Loucy (cell line): ENCODE measurements at regions not wholly inside any gene's neighbourhood (a gene's known extent, or its start where the extent isn't known, plus 50 kb on each side); places are given as distances from the start of the nearest gene placed in this dataset.

Experiments
- H2AFZ ChIP-seq: fragments of 200-600 bp; sonication (generic); 2 replicates; pipeline ENCODE4 v1.6.0; 2016; ENCODE audit warnings: antibody characterized with exemption, mild to moderate bottlenecking, low read length, moderate library complexity
- H3F3A ChIP-seq: fragments of 200-600 bp; 2 replicates; pipeline ENCODE4 v1.6.0; 2016; ENCODE audit warnings: antibody characterized with exemption, low read depth, mild to moderate bottlenecking
- H3K27me3 ChIP-seq: fragments of 200-600 bp; sonication (generic); 2 replicates; pipeline ENCODE4 v1.6.1; 2014; ENCODE audit warnings: low read length, mild to moderate bottlenecking; ENCODE audit not compliant: insufficient read depth, poor library complexity, severe bottlenecking
- H3K36me3 ChIP-seq: fragments of 200-600 bp; sonication (generic); 2 replicates; pipeline ENCODE4 v1.6.1; 2016; ENCODE audit warnings: low read length; ENCODE audit not compliant: insufficient read depth
- H3K4me1 ChIP-seq: fragments of 200-600 bp; sonication (generic); 2 replicates; pipeline ENCODE4 v1.5.1; 2014; ENCODE audit warnings: low read length, mild to moderate bottlenecking; ENCODE audit not compliant: insufficient read depth, poor library complexity, severe bottlenecking
- H3K4me2 ChIP-seq: fragments of 200-600 bp; sonication (generic); 2 replicates; pipeline ENCODE4 v1.6.0; 2014; ENCODE audit warnings: antibody characterized with exemption, low read length, low read depth, mild to moderate bottlenecking; ENCODE audit not compliant: poor library complexity, severe bottlenecking
- H3K4me3 ChIP-seq: fragments of 200-600 bp; sonication (generic); 2 replicates; pipeline ENCODE4 v1.5.1; 2014; ENCODE audit warnings: low read length, mild to moderate bottlenecking, mixed read lengths; ENCODE audit not compliant: poor library complexity, severe bottlenecking
- H3K79me2 ChIP-seq: fragments of 200-600 bp; sonication (generic); 2 replicates; pipeline ENCODE4 v1.6.1; 2014; ENCODE audit warnings: low read length; ENCODE audit not compliant: insufficient read depth
- H3K9ac ChIP-seq: fragments of 200-600 bp; sonication (generic); 2 replicates; pipeline ENCODE4 v1.6.0; 2014; ENCODE audit warnings: mild to moderate bottlenecking, low read depth, low read length, moderate library complexity; ENCODE audit not compliant: poor library complexity, severe bottlenecking
- H3K9me2 ChIP-seq: fragments of 200-600 bp; sonication (generic); replicated peaks from 2 replicates; pipeline ENCODE4 v1.6.1; 2016; ENCODE audit warnings: low read depth, low read length, mixed read lengths
- H3K9me3 ChIP-seq: fragments of 200-600 bp; sonication (generic); 2 replicates; pipeline ENCODE4 v1.6.1; 2014; ENCODE audit warnings: mild to moderate bottlenecking, antibody characterized with exemption, low read length, low read depth; ENCODE audit not compliant: insufficient read depth
- H4K20me1 ChIP-seq: fragments of 200-600 bp; sonication (generic); 2 replicates; pipeline ENCODE4 v1.6.0; 2014; ENCODE audit warnings: antibody characterized with exemption, low read length, mild to moderate bottlenecking; ENCODE audit not compliant: insufficient read depth, poor library complexity, severe bottlenecking
- CTCF ChIP-seq: fragments of 200-600 bp; sonication (generic); conservative IDR thresholded peaks from 2 replicates; pipeline ENCODE4 v1.5.1; 2014; ENCODE audit warnings: mild to moderate bottlenecking, antibody characterized with exemption, low read length
- EZH2phosphoT487 ChIP-seq: fragments of 200-600 bp; IDR thresholded peaks from 2 replicates; pipeline ENCODE4 v1.6.1; 2018; ENCODE audit warnings: antibody characterized with exemption, mild to moderate bottlenecking, moderate library complexity, borderline replicate concordance

- no peaks in the 10 kb centered on the region for H3K4me1 ChIP-seq
- TF ChIP-seq EZH2phosphoT487 (no peak), CTCF (no peak)
Observed at GRCh38 chr13:80149736-80150135, 191.2 kb downstream of the SPRY2 start.

GRCh38 chr13:80145171-80145690 lies 195.7 kb downstream of the SPRY2 start:
- Histone ChIP-seq H3K79me2 (no peaks in the 10 kb centered on the region), H4K20me1 (no peaks in the 10 kb centered on the region), H2AFZ (no peak overlapping the region), H3K4me3 (no peak overlapping the region), H3F3A (no peaks in the 10 kb centered on the region), H3K4me1 (no peaks in the 10 kb centered on the region), H3K9me2 (no peaks in the 10 kb centered on the region), H3K9ac (no peak overlapping the region), H3K4me2 (no peak overlapping the region), H3K36me3 (no peaks in the 10 kb centered on the region), H3K27me3 (no peaks in the 10 kb centered on the region), H3K9me3 (no peaks in the 10 kb centered on the region)
- no peak for TF ChIP-seq EZH2phosphoT487
- TF ChIP-seq CTCF = no peak

More at GRCh38 chr13:80149736-80150135, 191.2 kb downstream of the SPRY2 start:
- H4K20me1 ChIP-seq = no peaks in the 10 kb centered on the region
- no peak overlapping the region for H3K4me2 ChIP-seq
- H3F3A ChIP-seq = no peaks in the 10 kb centered on the region
- no peaks in the 10 kb centered on the region for H3K79me2 ChIP-seq
- H3K9me2 ChIP-seq = no peaks in the 10 kb centered on the region
- H2AFZ ChIP-seq = no peak overlapping the region
- H3K36me3 ChIP-seq = no peaks in the 10 kb centered on the region
- no peaks in the 10 kb centered on the region for H3K9me3 ChIP-seq
- no peak overlapping the region for H3K9ac ChIP-seq
- no peaks in the 10 kb centered on the region for H3K27me3 ChIP-seq
- no peak overlapping the region for H3K4me3 ChIP-seq

- TF ChIP-seq EZH2phosphoT487 (no peak), CTCF (no peak)
- Histone ChIP-seq H3K27me3 (no peaks in the 10 kb centered on the region), H3F3A (no peaks in the 10 kb centered on the region), H3K36me3 (no peaks in the 10 kb centered on the region), H3K9ac (no peak overlapping the region), H3K79me2 (no peaks in the 10 kb centered on the region), H3K4me3 (no peak overlapping the region), H3K9me2 (no peaks in the 10 kb centered on the region), H3K4me1 (no peaks in the 10 kb centered on the region), H4K20me1 (no peaks in the 10 kb centered on the region), H2AFZ (peak overlapping the region; percentile 39; the same call in 1 of the 2 replicates), H3K4me2 (no peak overlapping the region), H3K9me3 (no peaks in the 10 kb centered on the region)
Observed at GRCh38 chr13:80144493-80144892, 196.4 kb downstream of the SPRY2 start.
